ENCODE measurements at regions not wholly inside any gene's neighbourhood (a gene's known extent, or its start where the extent isn't known, plus 50 kb on each side); places are given as distances from the start of the nearest gene placed in this dataset.
A peak's percentile ranks its signal among the peaks of the same experiment; 100 is the strongest.

- no peaks in the 10 kb centered on the region for H3K36me3 ChIP-seq
- H3K4me1 ChIP-seq, result peaks cover 0 to 6% of the 10 kb centered on the region in 2 donors
- no peaks in the 10 kb centered on the region for H3K9me3 ChIP-seq
- H3K27ac ChIP-seq, result no peak overlapping the region
- H3K27me3 ChIP-seq, result no peaks in the 10 kb centered on the region
- peak overlapping the region in 1 of 2 donors; percentile 21 for H3K4me3 ChIP-seq
- TF ChIP-seq CTCF (IDR thresholded peaks at IDR 0.05), result peak in 1 of 2 donors; percentile 47
- no peak for DNase-seq (ENCODE audit: low spot score)
Measured at GRCh38 chr18:47531717-47532116, 280.3 kb upstream of the SKOR2 start.

GRCh38 chr18:47530695-47531094 lies 279.2 kb upstream of the SKOR2 start:
- Histone ChIP-seq H3K27ac (no peak overlapping the region), H3K4me3 (no peak overlapping the region), H3K4me1 (peaks cover 0 to 6% of the 10 kb centered on the region in 2 donors), H3K9me3 (no peaks in the 10 kb centered on the region), H3K36me3 (no peaks in the 10 kb centered on the region), H3K27me3 (no peaks in the 10 kb centered on the region)
- TF ChIP-seq CTCF (IDR thresholded peaks at IDR 0.05), result no peak
- no peak for DNase-seq (ENCODE audit: low spot score)

GRCh38 chr18:47528343-47528742 lies 276.9 kb upstream of the SKOR2 start:
- Histone ChIP-seq H3K4me3 (no peak overlapping the region), H3K9me3 (no peaks in the 10 kb centered on the region), H3K27ac (no peak overlapping the region), H3K27me3 (no peaks in the 10 kb centered on the region), H3K36me3 (no peaks in the 10 kb centered on the region), H3K4me1 (peaks cover 0 to 6% of the 10 kb centered on the region in 2 donors)
- TF ChIP-seq CTCF (IDR thresholded peaks at IDR 0.05), result no peak
- no peak for DNase-seq (ENCODE audit: low spot score)

- no peak for DNase-seq (ENCODE audit: low spot score)
- TF ChIP-seq CTCF (IDR thresholded peaks at IDR 0.05), result no peak
- Histone ChIP-seq H3K27me3 (no peaks in the 10 kb centered on the region), H3K27ac (no peak overlapping the region), H3K9me3 (no peaks in the 10 kb centered on the region), H3K36me3 (no peaks in the 10 kb centered on the region), H3K4me1 (no peaks in the 10 kb centered on the region), H3K4me3 (no peak overlapping the region)
Measured at GRCh38 chr18:47526147-47526546, 274.7 kb upstream of the SKOR2 start.

GRCh38 chr18:47522359-47522758 lies 270.9 kb upstream of the SKOR2 start:
- Histone ChIP-seq H3K4me3 (no peak overlapping the region), H3K27me3 (no peaks in the 10 kb centered on the region), H3K9me3 (no peaks in the 10 kb centered on the region), H3K36me3 (no peaks in the 10 kb centered on the region), H3K4me1 (no peaks in the 10 kb centered on the region), H3K27ac (no peak overlapping the region)
- no peak for DNase-seq (ENCODE audit: low spot score)
- no peak for TF ChIP-seq CTCF (IDR thresholded peaks at IDR 0.05)

GRCh38 chr18:47520263-47520662 lies 268.8 kb upstream of the SKOR2 start:
- no peaks in the 10 kb centered on the region for H3K36me3 ChIP-seq
- no peaks in the 10 kb centered on the region for H3K9me3 ChIP-seq
- TF ChIP-seq CTCF (IDR thresholded peaks at IDR 0.05), result no peak
- DNase-seq (ENCODE audit: low spot score), result no peak
- H3K4me3 ChIP-seq, result no peak overlapping the region
- no peak overlapping the region for H3K27ac ChIP-seq
- H3K27me3 ChIP-seq, result no peaks in the 10 kb centered on the region
- no peaks in the 10 kb centered on the region for H3K4me1 ChIP-seq

All from right atrium auricular region (tissue), 2 donors.